Activated gamma-delta T cell treated with anti-CD3 and anti-CD28 coated beads, Interleukin-2, amount 50 U/mL, for 16 hours (primary cell): ENCODE measurements at regions not wholly inside any gene's neighbourhood (a gene's known extent, or its start where the extent isn't known, plus 50 kb on each side); places are given as distances from the start of the nearest gene placed in this dataset.

Source experiments
- DNase-seq: peaks from one replicate; pipeline ENCODE4 v3.0.0-alpha.2; 2020; ENCODE audit warnings: low read depth

DNA sequence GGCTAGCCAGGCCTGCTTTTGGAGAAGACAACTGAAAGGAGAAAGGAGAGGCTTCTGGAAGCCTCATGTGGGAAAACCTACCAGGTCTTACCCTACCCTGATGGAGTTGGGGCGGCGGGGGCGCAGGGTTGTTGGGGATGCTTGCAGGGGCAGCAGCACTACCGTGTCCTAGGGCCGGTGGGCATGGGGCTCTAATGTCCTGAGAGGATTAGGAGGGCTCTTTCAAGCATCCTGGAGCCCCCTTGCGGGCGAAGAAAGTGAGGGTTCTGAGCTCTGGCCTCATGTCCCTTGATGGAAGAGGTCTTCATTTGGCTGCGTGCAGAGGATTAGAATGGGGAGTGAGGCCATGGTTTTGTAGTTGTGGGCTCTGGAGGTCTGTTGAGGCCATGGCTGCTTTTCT lies 86.9 kb upstream of the PITX1 start:
- no peak for DNase-seq

DNA sequence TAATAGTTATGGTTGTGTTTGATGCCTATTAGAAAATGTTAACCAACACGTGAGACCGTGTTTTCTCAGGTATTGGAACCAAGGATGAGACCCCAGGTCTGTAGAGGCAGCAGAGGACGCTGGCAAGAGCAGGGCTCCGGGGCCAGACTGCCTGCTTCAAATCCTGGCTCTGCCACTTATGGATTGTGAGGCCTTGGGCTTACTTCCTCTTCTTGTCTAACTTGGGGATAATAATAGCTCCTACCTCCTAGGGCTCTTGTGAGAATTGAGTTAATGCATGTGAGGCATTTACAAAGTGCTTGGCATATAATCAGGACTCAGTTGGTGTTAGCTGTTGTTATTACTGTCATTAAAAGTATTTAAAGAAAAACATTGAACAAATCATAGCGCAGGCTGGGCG lies 85.5 kb upstream of the PITX1 start:
- no peak for DNase-seq

DNA sequence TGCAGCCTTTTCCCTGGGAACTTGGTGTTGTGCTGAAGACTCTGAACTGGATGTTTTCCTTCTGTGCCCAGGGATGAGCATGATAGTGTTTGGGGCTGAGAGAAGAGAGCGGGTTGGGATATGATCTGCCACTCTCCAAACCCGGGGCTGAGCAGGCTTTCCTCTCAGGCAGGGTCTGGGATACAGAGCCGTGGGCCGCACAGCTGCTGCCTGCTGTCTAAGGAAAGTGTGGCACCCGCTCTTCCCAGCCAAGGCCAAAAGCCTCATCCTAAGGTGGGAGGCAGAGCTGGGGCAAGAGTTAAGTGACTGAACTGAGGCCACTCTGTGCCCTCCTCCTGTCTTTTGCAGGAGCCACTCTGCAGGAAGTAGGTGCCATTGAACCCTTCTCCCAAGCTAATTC lies 83.6 kb upstream of the PITX1 start:
- DNase-seq: no peak

DNA sequence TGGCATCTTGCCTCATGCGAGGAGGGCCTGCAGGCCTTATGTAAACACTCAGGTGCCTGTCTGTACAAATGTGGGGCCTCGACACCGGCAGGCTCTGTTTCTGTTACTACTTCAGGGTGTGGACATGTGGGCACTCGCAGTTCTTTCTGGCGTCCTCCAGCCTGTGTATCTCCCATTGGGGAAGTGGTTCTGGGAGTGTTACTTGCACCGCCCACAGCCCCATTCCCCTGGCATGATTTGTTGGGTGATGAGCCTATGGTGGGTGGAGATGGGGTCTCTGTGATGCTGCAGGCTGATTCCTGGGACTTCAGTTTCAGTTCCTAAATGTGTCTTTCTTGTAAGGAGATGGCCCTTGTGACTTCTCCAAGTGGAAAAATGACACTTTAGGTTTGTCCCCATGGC lies 82.1 kb upstream of the PITX1 start:
- DNase-seq: no peak

DNA sequence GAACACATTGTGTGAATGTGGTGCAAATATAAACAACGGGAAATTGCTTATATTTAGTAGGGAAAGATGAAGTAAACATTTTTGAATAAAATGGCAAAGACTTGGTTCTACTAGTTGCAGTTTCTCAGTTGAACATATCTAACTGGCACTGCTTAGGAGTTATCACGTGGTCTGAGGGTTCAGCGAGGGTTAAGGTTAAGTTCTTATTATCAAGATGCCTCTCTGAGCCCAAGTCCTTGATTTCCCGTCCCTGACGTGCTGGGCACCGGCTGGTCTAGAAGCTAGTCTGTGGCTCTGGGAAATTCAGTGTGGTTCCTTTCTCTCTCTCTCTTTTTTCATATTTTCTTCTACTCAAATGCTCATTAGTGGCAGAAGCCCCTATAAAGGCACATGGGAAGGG lies 81.6 kb upstream of the PITX1 start:
- no peak for DNase-seq

DNA sequence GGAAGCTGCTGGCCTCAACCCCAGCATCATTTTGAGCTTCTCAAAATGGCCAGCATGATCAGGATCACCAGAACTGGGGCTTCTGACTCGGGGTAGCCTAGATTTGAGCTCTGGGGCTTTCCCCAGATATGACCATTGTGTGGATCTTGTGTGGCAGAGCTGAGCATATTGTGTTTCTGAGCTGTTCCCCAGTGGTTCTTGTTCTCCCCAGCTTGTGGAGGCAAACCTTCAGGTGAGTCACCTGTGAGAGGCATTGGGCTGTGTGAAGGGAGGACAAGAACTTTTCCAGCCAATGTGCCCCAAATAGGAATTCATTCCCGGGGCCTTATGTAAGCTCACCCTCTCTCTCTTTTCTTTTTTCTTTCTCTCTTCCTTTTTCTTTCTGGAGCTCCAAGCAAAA lies 80.7 kb upstream of the PITX1 start:
- DNase-seq: no peak

DNA sequence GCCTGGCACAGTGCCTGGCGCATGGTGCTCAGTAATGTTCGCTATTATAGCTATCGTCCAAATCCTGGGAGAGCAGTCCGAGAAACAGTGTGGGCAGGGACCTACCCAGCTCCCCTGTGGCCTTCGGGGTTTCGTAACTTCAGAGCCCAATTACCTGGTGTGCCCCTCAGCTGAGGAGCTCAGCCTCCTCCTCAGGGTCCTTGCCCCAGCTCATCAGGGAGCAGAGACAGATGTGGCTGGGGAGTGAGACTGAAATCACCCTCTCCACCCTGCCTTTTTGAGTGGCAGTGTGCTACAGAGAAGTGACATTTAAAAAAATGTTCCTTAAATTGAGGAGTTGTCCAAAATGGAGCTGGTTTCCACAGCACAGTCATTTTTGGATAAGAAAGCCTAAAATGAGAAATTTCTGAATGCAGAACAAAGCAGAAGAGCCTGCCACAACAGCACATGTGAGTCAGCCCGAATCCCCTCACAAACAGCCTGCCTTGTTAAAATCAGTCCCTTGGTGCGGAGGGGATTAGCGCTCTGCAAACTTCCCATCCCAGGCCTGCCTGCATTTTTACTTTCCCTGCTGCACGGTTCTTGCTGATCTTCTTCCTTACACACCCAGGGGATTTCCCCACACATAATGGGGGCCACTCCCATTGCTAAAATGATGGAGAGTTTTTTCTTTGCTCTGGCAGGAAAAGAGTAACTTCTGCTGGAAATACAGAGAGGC lies 78.1 kb upstream of the PITX1 start:
- DNase-seq: no peak

DNA sequence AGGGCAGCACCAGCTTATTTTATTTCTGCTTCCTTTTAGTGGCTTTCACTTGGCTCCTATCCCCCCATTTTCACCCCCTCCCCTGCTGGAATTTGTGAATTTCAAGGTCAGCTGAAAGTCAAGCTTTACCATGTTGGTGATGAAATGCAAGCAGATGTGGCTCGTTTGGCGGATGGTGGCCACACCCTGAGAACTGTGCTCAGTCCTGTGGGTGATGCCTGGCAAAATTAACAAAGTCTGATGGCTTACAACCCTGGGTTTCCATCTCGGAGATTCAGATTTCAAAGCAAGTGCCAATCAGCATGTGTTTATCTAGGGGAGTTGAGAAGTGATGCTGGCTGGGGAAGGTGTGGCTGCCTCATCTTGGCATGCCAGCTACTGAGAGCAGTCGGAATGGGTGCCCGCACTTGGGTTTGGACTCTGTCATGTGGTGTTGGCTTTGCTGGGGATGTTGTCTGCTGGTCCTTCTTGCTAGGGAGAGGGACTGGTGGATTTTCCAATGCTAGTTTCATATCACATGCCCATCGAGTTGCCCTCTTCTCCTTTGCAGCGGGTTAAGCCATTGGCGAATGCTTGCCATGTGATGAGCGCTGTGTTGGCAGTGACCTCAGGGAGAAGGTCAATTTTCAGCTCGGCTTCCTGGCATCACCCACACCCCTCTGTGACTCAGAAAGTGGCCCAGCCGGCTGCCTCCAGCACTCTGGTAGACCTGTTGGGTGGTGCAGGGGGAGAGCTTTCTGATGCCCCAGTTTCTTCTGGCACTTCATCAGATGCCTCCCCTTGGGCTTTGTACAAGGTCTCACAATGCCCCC lies 77.0 kb upstream of the PITX1 start:
- DNase-seq: no peak

DNA sequence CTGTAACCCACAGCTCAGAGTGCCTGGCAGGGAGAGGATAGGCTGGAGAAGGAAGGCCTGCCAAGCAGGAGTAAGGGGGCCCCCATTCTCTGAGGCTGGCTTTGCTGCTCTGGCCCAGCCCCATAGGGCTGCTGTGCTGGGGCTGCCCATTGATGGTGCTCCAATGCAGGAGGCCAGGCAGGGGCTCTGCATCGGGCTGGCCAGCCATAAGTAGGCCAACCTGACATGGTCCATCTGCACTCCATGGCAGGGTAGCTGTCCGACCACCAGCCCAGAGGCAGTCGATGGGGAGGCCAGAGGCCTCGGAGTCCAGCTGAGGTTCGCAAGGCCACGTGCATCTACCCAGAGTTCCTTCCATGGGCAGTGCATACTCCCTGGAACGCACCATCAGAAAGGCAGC lies 75.0 kb upstream of the PITX1 start:
- DNase-seq: no peak

DNA sequence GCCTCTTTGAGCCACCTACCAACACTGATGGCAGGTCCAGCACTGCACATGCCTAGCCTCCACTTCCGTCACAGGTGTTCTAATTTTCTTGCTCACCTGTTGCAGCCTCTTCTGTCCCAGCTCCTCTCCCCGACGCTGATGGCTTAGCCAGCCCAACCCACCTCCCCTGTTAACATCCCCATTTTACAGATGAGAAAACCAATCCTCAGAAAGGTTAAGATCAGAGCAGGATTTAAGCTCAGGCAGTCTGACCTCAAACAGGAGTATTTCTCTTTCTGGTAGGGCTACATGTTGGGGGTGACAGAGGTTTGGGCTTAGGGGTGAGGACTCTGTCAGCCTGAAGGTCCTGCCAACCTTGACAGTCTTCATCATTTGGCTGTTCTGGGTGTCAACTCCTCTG lies 74.5 kb upstream of the PITX1 start:
- no peak for DNase-seq

DNA sequence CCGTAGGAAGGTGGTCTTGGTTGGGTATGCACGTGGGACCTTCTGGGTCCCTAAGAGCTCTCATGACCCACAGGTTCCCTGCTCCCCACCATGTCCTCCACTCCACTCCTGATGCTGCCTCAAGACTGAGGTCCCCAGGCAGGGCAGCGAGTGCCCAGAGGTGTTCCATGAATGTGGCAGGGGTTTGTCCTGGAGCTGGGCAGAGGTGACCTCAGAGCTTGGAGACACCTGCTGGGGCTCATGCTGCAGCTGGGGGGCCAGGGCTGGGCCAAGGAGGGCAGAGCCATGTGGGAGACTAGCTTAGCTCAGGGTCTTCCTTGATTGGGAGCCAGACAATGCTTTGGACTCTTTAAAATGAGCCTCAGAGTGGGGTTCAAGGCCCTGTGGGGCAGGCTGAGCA lies 74.0 kb upstream of the PITX1 start:
- no peak for DNase-seq

DNA sequence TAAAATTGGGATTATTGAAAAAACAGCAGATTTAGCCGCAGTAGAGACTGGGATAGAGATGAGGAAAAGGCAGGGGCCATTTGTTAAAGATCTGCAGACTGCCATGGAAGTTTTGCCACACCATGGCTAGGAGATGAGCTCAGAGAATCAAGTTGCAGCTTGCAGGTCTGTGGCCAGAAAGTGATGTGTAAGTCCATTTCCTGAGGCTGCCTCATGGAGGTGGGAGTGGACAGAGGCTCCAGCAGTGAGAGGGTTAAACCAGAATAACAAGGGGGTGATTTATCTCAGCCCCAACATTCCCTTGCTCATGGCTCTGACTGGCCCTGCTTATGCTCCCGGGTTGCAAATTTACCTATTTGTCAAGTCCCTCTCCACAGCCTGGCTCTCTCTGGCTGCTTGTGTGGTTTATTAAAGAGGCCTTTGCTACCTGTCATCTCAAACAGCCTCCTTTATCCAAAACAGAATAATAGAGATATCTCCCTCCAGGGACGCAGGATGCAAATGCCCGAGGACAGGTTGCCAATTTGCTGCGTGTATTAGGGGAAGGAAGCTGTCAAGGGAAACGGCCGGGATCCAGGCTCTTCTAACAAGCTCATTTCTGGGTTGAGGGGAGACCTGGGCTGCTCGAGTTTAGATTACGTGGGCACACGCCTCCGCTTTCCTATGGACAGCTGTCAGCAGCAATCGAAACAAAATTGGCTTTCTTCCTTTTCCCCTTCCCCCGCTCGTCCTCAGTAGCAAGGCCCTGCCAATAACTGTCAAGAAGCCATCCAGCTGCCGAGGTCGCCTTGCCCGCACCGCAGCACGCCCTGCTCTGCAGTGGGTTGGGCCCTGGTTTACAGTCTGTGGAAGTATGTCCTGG lies 72.8 kb upstream of the PITX1 start:
- no peak for DNase-seq

DNA sequence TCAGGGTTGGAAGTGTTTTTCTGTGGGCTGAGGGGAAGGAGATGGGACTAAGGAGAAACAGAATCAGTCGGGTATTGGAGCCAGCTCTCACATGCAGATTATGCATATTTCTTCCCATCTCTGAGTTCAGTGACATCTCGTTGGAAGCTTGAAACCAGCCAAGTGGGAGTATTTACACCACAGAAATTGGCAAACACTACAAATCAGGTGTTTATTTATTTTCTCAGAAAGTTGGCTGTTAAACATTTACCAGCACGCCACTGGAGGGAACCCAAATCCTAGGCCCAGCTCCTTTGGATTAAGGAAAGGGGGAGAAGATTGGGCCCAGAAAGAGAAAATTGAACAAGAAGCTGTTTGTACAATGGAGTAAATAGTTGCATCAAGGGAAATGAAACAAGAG lies 72.1 kb upstream of the PITX1 start:
- no peak for DNase-seq

DNA sequence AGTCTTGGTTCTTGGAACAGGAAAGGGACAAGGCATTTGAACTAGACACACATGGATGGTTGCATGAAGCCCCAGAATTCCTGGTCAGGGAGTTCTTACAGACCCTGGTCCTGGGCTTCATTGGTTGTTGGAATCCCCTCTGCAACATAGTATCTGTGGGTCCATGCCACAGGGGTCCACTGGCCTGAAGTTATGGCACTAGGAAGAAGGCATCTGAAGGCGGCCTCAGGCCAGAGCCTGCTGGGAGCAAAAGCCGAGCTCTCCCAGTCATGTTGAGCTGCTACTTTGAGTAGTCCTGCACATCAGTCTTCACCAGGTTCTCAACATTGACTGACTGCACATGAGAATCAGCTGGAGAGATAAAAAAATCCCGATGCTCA lies 71.1 kb upstream of the PITX1 start:
- DNase-seq: no peak

DNA sequence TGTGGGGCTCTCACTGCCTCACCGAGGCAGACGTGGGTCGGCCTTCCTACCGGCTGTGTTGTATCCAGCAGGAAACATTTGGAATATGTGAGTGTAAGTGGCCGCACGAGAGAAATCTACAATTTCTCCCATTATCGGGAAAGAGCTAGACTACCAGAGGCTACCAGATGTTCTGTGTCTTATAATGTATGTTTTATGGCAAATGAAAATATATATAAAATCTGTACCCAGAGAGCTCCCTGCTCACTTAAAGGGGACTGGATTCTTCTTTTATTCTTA lies 69.5 kb upstream of the PITX1 start:
- DNase-seq: no peak

DNA sequence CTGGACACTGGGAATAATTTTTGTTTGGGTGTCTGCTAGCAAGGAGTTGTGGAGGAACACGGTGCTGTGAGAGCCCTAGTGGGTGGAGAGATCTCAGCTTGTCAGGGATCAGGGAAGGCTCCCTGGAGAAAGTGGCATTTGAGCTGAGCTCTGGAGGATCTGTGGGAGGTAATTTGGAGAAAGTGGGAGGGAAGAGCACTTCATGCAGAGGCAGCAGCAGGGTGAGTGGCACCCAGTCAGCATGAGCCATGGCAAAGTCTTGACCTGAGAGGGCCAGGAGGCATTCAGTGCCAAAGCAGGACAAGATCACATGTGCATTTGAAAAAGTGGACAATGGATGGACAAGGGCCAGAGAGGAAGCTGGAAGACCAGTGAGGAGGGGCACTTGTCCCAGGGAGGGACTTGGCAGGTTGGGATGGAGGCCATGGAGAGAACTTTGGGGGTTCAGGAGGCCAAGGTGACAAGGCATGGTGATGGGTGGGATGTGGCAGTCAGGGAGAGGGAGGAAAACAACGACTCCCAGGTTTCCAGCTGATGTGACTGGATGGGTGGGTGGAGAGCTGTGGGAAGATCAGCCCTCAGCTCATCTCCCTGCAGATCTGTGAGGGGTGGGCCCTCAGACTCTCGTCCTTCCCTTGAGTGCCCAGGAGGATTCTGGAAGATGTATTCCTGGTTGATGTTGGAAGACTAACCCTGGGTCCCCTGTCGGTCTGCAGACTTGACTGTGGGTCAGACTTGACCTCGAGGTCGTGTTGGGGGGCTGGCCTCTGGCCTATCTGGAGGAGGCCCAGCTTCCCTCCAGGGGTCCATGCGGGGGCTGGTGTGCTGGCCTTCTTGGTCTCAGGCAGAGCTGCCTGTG lies 68.9 kb upstream of the PITX1 start:
- DNase-seq: no peak

DNA sequence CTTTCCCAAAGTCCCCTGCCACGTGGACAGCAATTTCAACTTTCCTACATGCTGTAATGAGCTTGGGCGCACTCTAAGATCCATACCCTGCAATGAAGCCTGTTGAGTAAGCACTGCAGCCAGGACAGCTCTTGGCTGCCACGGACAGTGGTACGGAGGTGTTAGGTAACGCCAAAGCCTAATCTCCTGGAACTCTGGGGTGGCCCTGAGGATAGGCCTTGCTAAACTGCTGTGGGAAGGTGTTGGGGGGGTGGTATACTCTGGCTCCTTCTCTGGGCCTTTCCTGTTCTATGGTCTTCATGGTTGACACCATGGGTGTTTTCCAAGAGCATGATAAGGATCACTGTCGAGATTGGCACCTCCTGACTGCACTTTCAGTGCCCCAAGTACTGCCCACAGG lies 66.4 kb upstream of the PITX1 start:
- DNase-seq: no peak

DNA sequence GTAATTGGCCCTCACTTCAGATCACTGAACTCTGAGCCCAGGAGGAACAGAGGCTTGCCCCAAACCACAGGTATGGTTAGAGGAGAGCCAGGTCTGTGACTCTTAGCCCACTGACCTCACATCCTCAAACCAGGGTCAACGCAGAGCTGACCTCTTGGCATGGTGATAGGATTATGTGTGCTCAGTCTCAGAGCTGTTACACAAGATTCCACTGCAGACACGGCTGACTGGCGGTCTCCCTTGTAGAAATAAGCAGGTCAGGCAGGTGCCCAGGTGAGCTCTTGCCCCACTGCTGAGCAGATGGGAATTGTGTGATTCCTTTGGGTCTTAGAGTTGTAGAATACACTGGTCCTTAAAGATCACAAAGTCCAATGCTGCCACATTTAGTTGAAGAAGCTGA lies 66.0 kb upstream of the PITX1 start:
- DNase-seq: no peak

DNA sequence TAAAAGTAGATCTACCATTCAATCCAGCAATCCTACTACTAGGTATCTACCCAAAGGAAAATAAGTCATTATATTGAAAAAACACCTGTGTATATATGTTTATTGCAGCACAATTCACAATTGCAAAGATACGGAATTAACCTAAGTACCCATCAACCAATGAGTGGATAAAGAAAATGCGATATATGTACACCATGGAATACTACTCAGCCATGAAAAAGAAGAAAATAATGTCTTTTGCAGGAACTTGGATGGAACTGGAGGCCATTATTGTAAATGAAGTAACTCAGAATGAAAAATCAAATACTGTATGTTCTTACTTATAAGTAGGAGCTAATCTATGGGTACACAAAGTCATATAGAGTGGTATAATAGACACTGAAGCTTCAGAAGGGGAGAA lies 63.4 kb upstream of the PITX1 start:
- DNase-seq: no peak

DNA sequence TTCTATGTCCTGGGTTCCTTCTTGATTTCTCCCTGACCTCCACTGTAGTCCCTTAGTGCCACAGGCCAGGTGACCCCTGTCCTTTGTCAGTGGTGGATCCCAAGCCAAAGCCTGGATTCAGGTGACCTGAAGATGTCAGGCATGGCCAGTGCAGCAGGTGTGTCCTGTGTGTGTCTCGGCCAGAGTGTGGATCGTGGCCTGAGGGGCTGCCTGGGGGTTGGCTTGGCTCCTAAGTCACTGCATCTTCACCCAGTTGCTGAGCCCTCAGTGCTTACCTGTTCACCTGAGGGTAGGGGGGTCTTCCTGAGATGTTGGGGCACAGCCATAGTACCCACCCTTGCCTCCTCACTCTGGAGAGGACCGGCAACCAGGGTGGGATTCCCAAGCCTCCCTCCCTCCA lies 61.8 kb upstream of the PITX1 start:
- no peak for DNase-seq

DNA sequence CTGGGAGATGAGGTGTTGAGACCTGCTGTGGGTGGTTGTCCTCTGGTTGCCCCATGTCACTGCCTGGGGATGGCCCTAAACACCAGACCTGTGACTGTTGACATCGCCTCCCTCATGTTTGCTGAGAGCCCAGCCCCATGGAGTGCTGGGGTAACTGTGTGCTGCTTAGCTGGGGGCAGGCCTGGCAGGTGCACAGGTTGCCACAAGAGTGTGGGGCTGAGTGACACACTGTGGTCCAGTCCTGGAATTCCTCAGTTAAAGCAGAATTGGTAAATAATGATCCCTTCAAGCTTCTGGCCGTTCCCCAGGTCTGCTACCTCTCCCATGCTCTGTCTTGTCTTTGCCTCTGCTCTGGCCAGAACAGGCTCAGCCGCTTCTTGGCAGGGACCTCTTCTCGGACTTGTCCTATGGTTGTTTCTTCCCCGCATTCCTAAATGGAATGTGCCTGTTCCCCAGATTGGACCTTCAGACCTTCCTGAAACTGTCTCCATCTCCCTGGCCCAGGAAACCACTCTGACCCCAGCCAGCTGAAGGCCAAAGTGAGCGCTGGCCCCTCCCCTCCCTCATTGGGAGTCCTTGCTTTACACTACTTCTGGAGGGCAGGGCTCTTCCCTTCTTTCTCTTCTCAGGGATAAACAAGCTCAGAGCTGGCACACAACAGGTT lies 61.2 kb upstream of the PITX1 start:
- no peak for DNase-seq
